NCI-H2171 (cell line): ENCODE measurements at regions not wholly inside any gene's neighbourhood (a gene's known extent, or its start where the extent isn't known, plus 50 kb on each side); places are given as distances from the start of the nearest gene placed in this dataset.
"Not testable (repeated sequence)": the region's sequence is repeated elsewhere in the genome, so short reads cannot be mapped to it uniquely, and the experiment has no call there.

Experiments used
- DNase-seq: peaks from one replicate; lab custom pipeline; 2025; lab: John Stamatoyannopoulos, UW

- DNase-seq = no peak
Measured at GRCh38 chr2:4047961-4048891, 344.9 kb downstream of the DCDC2C start.

GRCh38 chr2:4049463-4049862 lies 346.1 kb downstream of the DCDC2C start:
- DNase-seq = no peak

GRCh38 chr2:4053769-4054493 lies 350.6 kb downstream of the DCDC2C start:
- DNase-seq = no peak

GRCh38 chr2:4066217-4066616 lies 362.8 kb downstream of the DCDC2C start:
- no peak for DNase-seq

GRCh38 chr2:4073026-4073569 lies 369.7 kb downstream of the DCDC2C start:
- DNase-seq = no peak

GRCh38 chr2:4077017-4077416 lies 373.6 kb downstream of the DCDC2C start:
- no peak for DNase-seq

- DNase-seq = no peak
Measured at GRCh38 chr2:4085186-4085585, 381.8 kb downstream of the DCDC2C start.

- DNase-seq = no peak
Measured at GRCh38 chr2:4090668-4091630, 387.6 kb downstream of the DCDC2C start.

- DNase-seq = no peak
Measured at GRCh38 chr2:4091869-4092268, 388.5 kb downstream of the DCDC2C start.

- DNase-seq = no peak
Measured at GRCh38 chr2:4094743-4095142, 391.4 kb downstream of the DCDC2C start.

- DNase-seq = no peak
Measured at GRCh38 chr2:4096978-4097766, 393.8 kb downstream of the DCDC2C start.

GRCh38 chr2:4098137-4098536 lies 394.8 kb downstream of the DCDC2C start:
- DNase-seq = peak; percentile 93

GRCh38 chr2:4101936-4102335 lies 398.6 kb downstream of the DCDC2C start:
- DNase-seq = no peak

- DNase-seq = no peak
Measured at GRCh38 chr2:4107179-4107578, 403.8 kb downstream of the DCDC2C start.

- DNase-seq = no peak
Measured at GRCh38 chr2:4110273-4110672, 406.9 kb downstream of the DCDC2C start.

- not testable (repeated sequence) for DNase-seq
Measured at GRCh38 chr2:4115435-4115834, 412.1 kb downstream of the DCDC2C start.

GRCh38 chr2:4122726-4123125 lies 419.4 kb downstream of the DCDC2C start:
- no peak for DNase-seq

- DNase-seq = no peak
Measured at GRCh38 chr2:4130651-4131050, 427.3 kb downstream of the DCDC2C start.

- no peak for DNase-seq
Measured at GRCh38 chr2:4134551-4135550, 431.5 kb downstream of the DCDC2C start.

- no peak for DNase-seq
Measured at GRCh38 chr2:4135765-4136164, 432.4 kb downstream of the DCDC2C start.
